ENCODE measurements at regions not wholly inside any gene's neighbourhood (a gene's known extent, or its start where the extent isn't known, plus 50 kb on each side); places are given as distances from the start of the nearest gene placed in this dataset.
A peak's percentile ranks its signal among the peaks of the same experiment; 100 is the strongest.

DNA sequence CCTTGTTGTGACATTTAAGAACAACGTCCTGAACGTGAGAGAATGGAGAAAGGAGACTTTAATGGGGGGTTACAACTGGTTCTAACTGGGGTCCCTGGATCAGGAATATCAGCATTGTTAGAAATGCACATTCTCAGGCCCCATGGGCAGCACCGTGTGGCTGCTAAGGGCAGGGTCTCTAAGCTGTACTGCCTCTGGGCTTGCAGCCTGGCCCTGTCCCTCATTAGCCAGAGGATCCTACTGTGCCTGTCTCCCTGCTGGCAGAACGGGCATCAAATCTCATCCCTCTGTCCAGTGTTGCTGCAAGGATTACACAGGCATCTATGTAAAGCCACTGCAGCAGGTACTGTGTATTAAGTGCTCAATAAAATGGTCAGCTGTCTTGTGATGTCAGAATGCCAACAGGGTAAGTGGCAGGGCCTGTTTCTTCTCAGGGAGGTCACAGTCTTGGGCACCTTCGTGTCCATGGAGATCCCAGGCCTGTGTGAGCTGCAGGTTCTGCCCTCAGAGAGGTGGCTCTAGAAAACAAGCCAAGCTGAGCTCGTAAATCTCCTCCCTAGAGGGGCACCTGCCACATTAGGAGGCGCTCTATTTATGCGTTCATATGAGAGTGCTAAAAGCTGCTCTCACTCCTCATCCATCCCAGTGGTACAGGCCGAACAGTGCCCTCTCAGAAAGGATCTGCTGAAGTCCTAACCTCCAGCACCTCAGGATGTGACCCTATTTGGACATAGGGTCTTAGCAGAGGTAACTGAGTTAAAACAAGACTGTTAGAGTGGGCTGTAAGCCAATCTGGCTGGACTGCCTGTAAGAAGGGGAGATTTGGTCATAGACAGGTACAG, 210.5 kb downstream of the GADD45G start:
- peaks cover 11% of the 10 kb centered on the region for H3K27me3 Mint-ChIP-seq (ENCODE audit: unreplicated experiment)
- peaks cover 22% of the 10 kb centered on the region for H3K4me1 Mint-ChIP-seq (ENCODE audit: low read depth, unreplicated experiment)
- no peak overlapping the region for H3K4me3 Mint-ChIP-seq (ENCODE audit: unreplicated experiment)
- no peak for DNase-seq
- H3K27ac Mint-ChIP-seq (ENCODE audit: unreplicated experiment): peak overlapping the region; percentile 91
- H3K9me3 Mint-ChIP-seq (ENCODE audit: unreplicated experiment): peaks cover 9% of the 10 kb centered on the region
- H3K36me3 Mint-ChIP-seq (ENCODE audit: unreplicated experiment): no peaks in the 10 kb centered on the region
- TF ChIP-seq, protein P1, sequence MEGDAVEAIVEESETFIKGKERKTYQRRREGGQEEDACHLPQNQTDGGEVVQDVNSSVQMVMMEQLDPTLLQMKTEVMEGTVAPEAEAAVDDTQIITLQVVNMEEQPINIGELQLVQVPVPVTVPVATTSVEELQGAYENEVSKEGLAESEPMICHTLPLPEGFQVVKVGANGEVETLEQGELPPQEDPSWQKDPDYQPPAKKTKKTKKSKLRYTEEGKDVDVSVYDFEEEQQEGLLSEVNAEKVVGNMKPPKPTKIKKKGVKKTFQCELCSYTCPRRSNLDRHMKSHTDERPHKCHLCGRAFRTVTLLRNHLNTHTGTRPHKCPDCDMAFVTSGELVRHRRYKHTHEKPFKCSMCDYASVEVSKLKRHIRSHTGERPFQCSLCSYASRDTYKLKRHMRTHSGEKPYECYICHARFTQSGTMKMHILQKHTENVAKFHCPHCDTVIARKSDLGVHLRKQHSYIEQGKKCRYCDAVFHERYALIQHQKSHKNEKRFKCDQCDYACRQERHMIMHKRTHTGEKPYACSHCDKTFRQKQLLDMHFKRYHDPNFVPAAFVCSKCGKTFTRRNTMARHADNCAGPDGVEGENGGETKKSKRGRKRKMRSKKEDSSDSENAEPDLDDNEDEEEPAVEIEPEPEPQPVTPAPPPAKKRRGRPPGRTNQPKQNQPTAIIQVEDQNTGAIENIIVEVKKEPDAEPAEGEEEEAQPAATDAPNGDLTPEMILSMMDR (IDR thresholded peaks at IDR 0.05; ENCODE audit: partially characterized antibody, unreplicated experiment): no peak

DNA sequence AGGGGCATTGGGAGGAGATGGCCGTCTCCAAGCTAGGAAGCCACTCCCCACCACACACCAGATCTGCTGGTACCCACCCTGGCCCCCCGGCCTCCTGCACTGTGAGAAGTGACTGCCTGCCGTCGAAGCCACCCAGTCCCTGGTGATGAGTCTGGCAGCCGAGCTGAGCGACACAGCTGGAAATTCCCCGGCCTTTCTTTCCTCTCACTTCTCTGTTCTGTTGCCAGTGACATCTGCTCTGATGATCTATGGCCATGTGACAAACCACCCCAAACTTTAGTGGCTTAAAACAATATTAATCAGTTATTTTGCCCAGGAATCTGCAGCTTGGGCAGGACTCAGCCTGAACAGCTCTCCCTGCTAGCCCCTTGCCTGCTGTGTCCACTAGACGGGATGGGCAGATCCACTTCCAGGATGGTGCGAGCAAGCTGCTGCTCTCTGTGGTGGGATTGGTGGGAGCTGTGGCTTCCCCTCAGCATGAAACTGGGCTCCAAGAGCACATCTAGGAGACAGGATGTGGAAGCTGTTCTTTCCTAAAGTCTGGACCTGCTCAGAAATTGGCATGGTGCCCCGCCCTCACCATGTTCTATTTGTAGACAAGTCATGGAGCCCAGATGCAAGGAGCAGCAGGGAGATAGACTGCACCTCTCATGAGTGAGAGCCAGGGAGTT, 211.2 kb downstream of the GADD45G start:
- peaks cover 7% of the 10 kb centered on the region for H3K9me3 Mint-ChIP-seq (ENCODE audit: unreplicated experiment)
- H3K27me3 Mint-ChIP-seq (ENCODE audit: unreplicated experiment): peaks cover 11% of the 10 kb centered on the region

DNA sequence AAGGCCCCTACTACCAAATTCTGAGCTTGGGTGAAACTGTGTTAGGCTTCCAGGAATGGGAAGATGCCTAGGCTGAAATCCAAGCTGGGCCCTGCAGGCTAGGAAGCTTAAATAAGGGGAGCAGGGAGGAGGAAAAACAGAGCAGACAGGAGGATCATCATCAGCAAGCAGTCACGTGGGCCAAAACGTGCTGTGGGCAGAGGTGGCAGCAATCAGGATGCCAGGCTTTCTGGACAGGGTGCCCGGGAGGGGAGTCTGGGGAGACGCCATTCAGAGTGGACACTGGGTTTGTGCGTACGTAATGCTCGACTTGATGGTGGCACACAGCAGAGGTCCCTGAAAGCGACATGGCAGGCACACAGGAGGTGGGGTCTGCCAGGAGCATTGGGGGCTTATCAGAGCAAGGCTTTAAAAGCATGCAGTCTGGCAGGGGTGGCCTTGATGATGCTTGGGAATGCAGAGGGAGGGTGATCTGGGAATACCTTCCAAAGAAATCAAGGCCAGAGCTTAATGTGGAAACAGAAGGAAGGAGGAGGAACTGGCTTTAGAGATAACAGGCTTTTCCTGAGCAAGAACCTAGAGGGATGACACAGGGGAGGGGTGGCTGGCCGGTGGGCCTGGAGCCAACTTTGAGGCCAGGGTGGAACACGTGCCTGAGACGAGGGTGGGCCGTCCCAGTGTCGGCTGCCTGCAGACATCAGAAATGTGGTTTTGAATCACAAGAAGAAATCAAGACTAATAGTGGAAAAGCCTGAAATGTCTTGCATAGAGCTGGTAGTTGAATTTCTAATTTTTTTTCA, 212.5 kb downstream of the GADD45G start:
- TF ChIP-seq, protein P1 (IDR thresholded peaks at IDR 0.05; ENCODE audit: partially characterized antibody, unreplicated experiment): no peak
- Mint-ChIP-seq H3K9me3 (ENCODE audit: unreplicated experiment) (peaks cover 6% of the 10 kb centered on the region), H3K27ac (ENCODE audit: unreplicated experiment) (no peak overlapping the region), H3K27me3 (ENCODE audit: unreplicated experiment) (peaks cover 8% of the 10 kb centered on the region), H3K36me3 (ENCODE audit: unreplicated experiment) (no peaks in the 10 kb centered on the region), H3K4me1 (ENCODE audit: low read depth, unreplicated experiment) (peaks cover 17% of the 10 kb centered on the region), H3K4me3 (ENCODE audit: unreplicated experiment) (no peak overlapping the region)
- no peak for DNase-seq

More for the DNA sequence above, 211.2 kb downstream of the GADD45G start:
- no peak overlapping the region for H3K4me3 Mint-ChIP-seq (ENCODE audit: unreplicated experiment)
- no peak for DNase-seq
- no peaks in the 10 kb centered on the region for H3K36me3 Mint-ChIP-seq (ENCODE audit: unreplicated experiment)
- H3K27ac Mint-ChIP-seq (ENCODE audit: unreplicated experiment): no peak overlapping the region
- H3K4me1 Mint-ChIP-seq (ENCODE audit: low read depth, unreplicated experiment): peaks cover 20% of the 10 kb centered on the region
- TF ChIP-seq, protein P1 (IDR thresholded peaks at IDR 0.05; ENCODE audit: partially characterized antibody, unreplicated experiment): no peak

DNA sequence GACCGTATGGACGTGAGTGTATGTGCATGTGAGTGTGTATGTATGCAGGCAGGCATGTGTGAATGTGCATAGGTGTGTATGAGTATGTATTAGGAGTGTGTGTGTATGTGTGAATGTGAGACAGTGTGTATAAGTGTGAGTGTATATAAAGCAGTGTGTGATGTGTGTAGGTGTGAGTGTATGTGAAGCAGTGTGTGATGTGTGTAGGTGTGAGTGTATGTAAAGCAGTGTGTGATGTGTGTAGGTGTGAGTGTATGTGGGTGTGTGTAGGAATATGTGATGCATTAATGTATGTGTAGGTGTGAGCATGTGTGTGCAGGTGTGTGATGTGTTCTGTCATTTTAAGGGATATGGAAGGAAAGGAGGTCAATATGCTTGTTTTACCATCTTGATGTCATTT, 215.5 kb downstream of the GADD45G start:
- H3K27me3 Mint-ChIP-seq (ENCODE audit: unreplicated experiment): peaks cover 6% of the 10 kb centered on the region

More for the DNA sequence above, 215.5 kb downstream of the GADD45G start:
- no peak for DNase-seq
- peaks cover 3% of the 10 kb centered on the region for H3K4me1 Mint-ChIP-seq (ENCODE audit: low read depth, unreplicated experiment)
- TF ChIP-seq, protein P1 (IDR thresholded peaks at IDR 0.05; ENCODE audit: partially characterized antibody, unreplicated experiment): no peak
- H3K27ac Mint-ChIP-seq (ENCODE audit: unreplicated experiment): no peak overlapping the region
- no peaks in the 10 kb centered on the region for H3K36me3 Mint-ChIP-seq (ENCODE audit: unreplicated experiment)
- peaks cover 4% of the 10 kb centered on the region for H3K9me3 Mint-ChIP-seq (ENCODE audit: unreplicated experiment)
- no peak overlapping the region for H3K4me3 Mint-ChIP-seq (ENCODE audit: unreplicated experiment)

Measured in glutamatergic neuron (in vitro differentiated cells).